ENCODE measurements at regions not wholly inside any gene's neighbourhood (a gene's known extent, or its start where the extent isn't known, plus 50 kb on each side); places are given as distances from the start of the nearest gene placed in this dataset.

GRCh38 chr7:26916779-26917320 is 52.5 kb upstream of the SKAP2 start:
- TF ChIP-seq POLR2A (IDR thresholded peaks at IDR 0.05): no peak
- no peak for TF ChIP-seq CTCF (IDR thresholded peaks at IDR 0.05)
- TF ChIP-seq EP300 (IDR thresholded peaks at IDR 0.05): no peak

Measured in upper lobe of left lung (tissue), 4 donors.